Neural progenitor cell (in vitro differentiated cells): ENCODE measurements at regions not wholly inside any gene's neighbourhood (a gene's known extent, or its start where the extent isn't known, plus 50 kb on each side); places are given as distances from the start of the nearest gene placed in this dataset.

ENCODE experiments used
- CTCF ChIP-seq: fragments of 200-600 bp; sonication (generic); IDR thresholded peaks from 2 replicates; pipeline ENCODE4 v1.5.1; 2017; ENCODE audit warnings: antibody characterized with exemption, mild to moderate bottlenecking
- EZH2 ChIP-seq: fragments of 200-600 bp; sonication (generic); IDR thresholded peaks from 2 replicates; pipeline ENCODE4 v1.6.1; 2017; ENCODE audit warnings: antibody characterized with exemption, mild to moderate bottlenecking, moderate library complexity
- EZH2phosphoT487 ChIP-seq: fragments of 200-600 bp; sonication (generic); IDR thresholded peaks from 2 replicates; pipeline ENCODE4 v1.6.1; 2017; ENCODE audit warnings: antibody characterized with exemption

DNA sequence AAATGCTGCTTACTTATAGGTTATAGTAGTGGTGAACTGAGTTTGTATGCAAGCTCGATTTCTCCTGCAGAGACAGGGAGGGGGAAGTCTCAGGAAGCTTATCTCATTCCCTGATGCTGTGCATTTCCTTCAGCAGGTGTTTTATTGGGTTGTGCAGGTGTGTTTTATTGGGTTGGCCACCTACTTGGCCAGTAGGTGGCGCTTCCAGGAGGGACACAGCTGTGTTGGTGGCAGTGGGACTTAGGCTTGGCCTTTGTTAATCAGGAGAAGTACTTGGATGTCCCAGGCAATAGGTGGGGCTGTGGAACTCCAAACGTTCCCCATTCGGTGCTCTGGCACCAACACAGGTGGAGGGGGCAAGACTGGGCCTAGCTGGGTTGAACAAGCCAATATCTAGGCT, 196.0 kb upstream of the DCAF8L1 start:
- TF ChIP-seq EZH2 = no peak
- TF ChIP-seq CTCF = peak; percentile 63
- no peak for TF ChIP-seq EZH2phosphoT487
